ENCODE measurements at regions not wholly inside any gene's neighbourhood (a gene's known extent, or its start where the extent isn't known, plus 50 kb on each side); places are given as distances from the start of the nearest gene placed in this dataset.
A peak's percentile ranks its signal among the peaks of the same experiment; 100 is the strongest.

- Histone ChIP-seq H3K4me1 (peaks cover 0 to 25% (median 4%) of the 10 kb centered on the region in 12 donors), H3K36me3 (no peaks in the 10 kb centered on the region), H3K9me3 (no peaks in the 10 kb centered on the region), H3K27ac (peak overlapping the region in 2 of 12 donors; percentile 25 to 26), H3K4me3 (no peak overlapping the region), H3K27me3 (no peaks in the 10 kb centered on the region)
- no peak for DNase-seq
- TF ChIP-seq CTCF (IDR thresholded peaks at IDR 0.05) (no peak), POLR2A (IDR thresholded peaks at IDR 0.05) (no peak)
- intact Hi-C loops (cut with DNase I) = no loop called here
- ATAC-seq = no peak
These were observed 120.6 kb downstream of the LYPLAL1 start for GRCh38 chr1:219294251-219294650.

GRCh38 chr1:219293410-219293809, 119.7 kb downstream of the LYPLAL1 start:
- Histone ChIP-seq H3K27me3 (no peaks in the 10 kb centered on the region), H3K4me3 (no peak overlapping the region), H3K4me1 (peaks cover 0 to 18% (median 2%) of the 10 kb centered on the region in 12 donors), H3K36me3 (no peaks in the 10 kb centered on the region), H3K9me3 (no peaks in the 10 kb centered on the region), H3K27ac (peak overlapping the region in 6 of 12 donors; percentile 12 to 46 (median 26))
- TF ChIP-seq CTCF (IDR thresholded peaks at IDR 0.05) (no peak), POLR2A (IDR thresholded peaks at IDR 0.05) (no peak)
- ATAC-seq (no peak), DNase-seq (no peak)
- WGBS, 4 donors = 65 to 79% (median 67%) methylated on average over 3 of the region's 3 CpGs
- intact Hi-C loops (cut with DNase I) = no loop called here

GRCh38 chr1:219292999-219293398, 119.3 kb downstream of the LYPLAL1 start:
- peak in 2 of 4 donors; percentile 50 to 61 for ATAC-seq
- Histone ChIP-seq H3K4me3 (no peak overlapping the region), H3K9me3 (no peaks in the 10 kb centered on the region), H3K27ac (peak overlapping the region in 4 of 12 donors; percentile 23 to 46 (median 31)), H3K36me3 (no peaks in the 10 kb centered on the region), H3K27me3 (no peaks in the 10 kb centered on the region), H3K4me1 (peaks cover 0 to 15% (median 2%) of the 10 kb centered on the region in 12 donors)
- 63 to 82% (median 80%) methylated on average over 3 of the region's 3 CpGs for WGBS, 4 donors
- TF ChIP-seq CTCF (IDR thresholded peaks at IDR 0.05) = no peak
- TF ChIP-seq POLR2A (IDR thresholded peaks at IDR 0.05) = no peak
- intact Hi-C loops (cut with DNase I) = no loop called here
- DNase-seq = no peak

- intact Hi-C loops (cut with DNase I) = no loop called here
- no peaks in the 10 kb centered on the region for H3K27me3 ChIP-seq
- TF ChIP-seq POLR2A (IDR thresholded peaks at IDR 0.05) (no peak), CTCF (IDR thresholded peaks at IDR 0.05) (no peak)
- no peak for ATAC-seq
- peaks cover 0 to 15% (median 2%) of the 10 kb centered on the region in 12 donors for H3K4me1 ChIP-seq
- no peaks in the 10 kb centered on the region for H3K9me3 ChIP-seq
- no peaks in the 10 kb centered on the region for H3K36me3 ChIP-seq
- peak overlapping the region in 3 of 12 donors; percentile 23 to 37 (median 25) for H3K27ac ChIP-seq
- H3K4me3 ChIP-seq = no peak overlapping the region
- DNase-seq = no peak
These were observed 118.7 kb downstream of the LYPLAL1 start for GRCh38 chr1:219292341-219292740.

Measured in heart left ventricle (tissue), 16 donors.